ENCODE measurements at regions not wholly inside any gene's neighbourhood (a gene's known extent, or its start where the extent isn't known, plus 50 kb on each side); places are given as distances from the start of the nearest gene placed in this dataset.

- TF ChIP-seq, protein P1, sequence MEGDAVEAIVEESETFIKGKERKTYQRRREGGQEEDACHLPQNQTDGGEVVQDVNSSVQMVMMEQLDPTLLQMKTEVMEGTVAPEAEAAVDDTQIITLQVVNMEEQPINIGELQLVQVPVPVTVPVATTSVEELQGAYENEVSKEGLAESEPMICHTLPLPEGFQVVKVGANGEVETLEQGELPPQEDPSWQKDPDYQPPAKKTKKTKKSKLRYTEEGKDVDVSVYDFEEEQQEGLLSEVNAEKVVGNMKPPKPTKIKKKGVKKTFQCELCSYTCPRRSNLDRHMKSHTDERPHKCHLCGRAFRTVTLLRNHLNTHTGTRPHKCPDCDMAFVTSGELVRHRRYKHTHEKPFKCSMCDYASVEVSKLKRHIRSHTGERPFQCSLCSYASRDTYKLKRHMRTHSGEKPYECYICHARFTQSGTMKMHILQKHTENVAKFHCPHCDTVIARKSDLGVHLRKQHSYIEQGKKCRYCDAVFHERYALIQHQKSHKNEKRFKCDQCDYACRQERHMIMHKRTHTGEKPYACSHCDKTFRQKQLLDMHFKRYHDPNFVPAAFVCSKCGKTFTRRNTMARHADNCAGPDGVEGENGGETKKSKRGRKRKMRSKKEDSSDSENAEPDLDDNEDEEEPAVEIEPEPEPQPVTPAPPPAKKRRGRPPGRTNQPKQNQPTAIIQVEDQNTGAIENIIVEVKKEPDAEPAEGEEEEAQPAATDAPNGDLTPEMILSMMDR (IDR thresholded peaks at IDR 0.05; ENCODE audit: poor library complexity): no peak
- TF ChIP-seq EZH2 (IDR thresholded peaks at IDR 0.05; ENCODE audit: borderline replicate concordance) (no peak), EZH2phosphoT487 (IDR thresholded peaks at IDR 0.05; ENCODE audit: low read depth, severe bottlenecking, unreplicated experiment) (no peak)
These were observed 390.1 kb downstream of the ZFHX3 start for GRCh38 chr16:72657791-72658190.

Measured in hepatocyte (in vitro differentiated cells).